Omental fat pad (tissue), 3 donors: ENCODE measurements at regions not wholly inside any gene's neighbourhood (a gene's known extent, or its start where the extent isn't known, plus 50 kb on each side); places are given as distances from the start of the nearest gene placed in this dataset.

Experiments used
- ATAC-seq: fragments of 150-250 bp; one replicate; pipeline ENCODE4 v1.9.1; 2016; ENCODE audit warnings: mild to moderate bottlenecking, moderate library complexity; ENCODE audit not compliant: low FRiP score
- DNase-seq: peaks from one replicate; pipeline ENCODE4 v3.0.0-alpha.2; 2019; ENCODE audit warnings: low spot score
- TF ChIP-seq, protein P1 (sequence below), 3 donors: fragments of 450-650 bp; IDR thresholded peaks; one replicate each; pipeline ENCODE4 v1.5.1; 2016 to 2017; ENCODE audit warnings: antibody characterized with exemption in 3 of 3, mild to moderate bottlenecking in 3 of 3, moderate library complexity in 2 of 3

DNA sequence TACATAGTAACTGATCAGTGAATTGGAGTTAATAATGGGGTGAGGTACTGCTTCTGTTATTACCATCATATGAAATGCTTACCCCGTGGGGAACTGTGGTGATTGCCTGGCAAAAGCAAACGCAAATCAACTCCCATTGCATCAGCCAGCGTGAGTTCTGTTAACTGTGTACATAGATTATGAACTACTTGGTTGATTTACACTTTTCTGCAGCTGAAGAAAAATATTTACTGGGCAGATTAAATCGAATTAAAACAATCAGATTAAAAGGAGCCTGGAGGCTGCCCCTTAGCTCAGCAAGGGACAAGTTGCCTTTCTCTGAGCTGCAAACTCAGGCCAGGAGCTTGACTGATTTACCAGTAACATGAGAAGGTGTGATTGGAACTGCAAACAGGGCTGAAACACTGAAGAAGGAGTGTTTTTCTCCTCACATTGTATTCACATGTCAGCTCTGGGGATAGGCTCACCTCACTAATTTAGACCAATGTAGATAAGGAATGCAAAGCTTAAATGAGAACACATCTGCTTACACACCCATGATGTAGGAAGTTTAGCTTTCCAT is 220.1 kb downstream of the OSR1 start:
- TF ChIP-seq, protein P1, sequence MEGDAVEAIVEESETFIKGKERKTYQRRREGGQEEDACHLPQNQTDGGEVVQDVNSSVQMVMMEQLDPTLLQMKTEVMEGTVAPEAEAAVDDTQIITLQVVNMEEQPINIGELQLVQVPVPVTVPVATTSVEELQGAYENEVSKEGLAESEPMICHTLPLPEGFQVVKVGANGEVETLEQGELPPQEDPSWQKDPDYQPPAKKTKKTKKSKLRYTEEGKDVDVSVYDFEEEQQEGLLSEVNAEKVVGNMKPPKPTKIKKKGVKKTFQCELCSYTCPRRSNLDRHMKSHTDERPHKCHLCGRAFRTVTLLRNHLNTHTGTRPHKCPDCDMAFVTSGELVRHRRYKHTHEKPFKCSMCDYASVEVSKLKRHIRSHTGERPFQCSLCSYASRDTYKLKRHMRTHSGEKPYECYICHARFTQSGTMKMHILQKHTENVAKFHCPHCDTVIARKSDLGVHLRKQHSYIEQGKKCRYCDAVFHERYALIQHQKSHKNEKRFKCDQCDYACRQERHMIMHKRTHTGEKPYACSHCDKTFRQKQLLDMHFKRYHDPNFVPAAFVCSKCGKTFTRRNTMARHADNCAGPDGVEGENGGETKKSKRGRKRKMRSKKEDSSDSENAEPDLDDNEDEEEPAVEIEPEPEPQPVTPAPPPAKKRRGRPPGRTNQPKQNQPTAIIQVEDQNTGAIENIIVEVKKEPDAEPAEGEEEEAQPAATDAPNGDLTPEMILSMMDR (IDR thresholded peaks at IDR 0.05), result no peak

DNA sequence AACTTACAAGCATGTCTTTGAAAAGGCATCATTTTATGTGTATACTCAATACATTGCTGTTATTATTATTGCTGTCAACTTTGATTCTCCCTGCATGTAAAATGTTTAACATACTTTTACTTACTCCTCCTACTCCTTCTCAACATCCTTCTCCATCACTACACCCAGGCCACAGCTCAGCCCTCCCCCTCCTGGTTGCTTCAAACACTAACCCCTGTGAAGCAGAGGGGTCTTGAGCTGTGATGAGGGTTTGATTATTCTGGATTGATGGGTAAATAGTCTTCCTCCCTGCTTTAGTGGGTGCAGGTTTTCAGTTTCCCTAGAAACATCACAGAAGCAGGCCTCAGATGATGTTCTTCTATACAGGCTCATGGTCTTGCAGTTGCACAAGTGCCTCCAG is 221.0 kb downstream of the OSR1 start:
- TF ChIP-seq, protein P1 (IDR thresholded peaks at IDR 0.05), result no peak
- ATAC-seq (no peak), DNase-seq (no peak)

More for the DNA sequence above, 220.1 kb downstream of the OSR1 start:
- no peak for ATAC-seq
- no peak for DNase-seq

DNA sequence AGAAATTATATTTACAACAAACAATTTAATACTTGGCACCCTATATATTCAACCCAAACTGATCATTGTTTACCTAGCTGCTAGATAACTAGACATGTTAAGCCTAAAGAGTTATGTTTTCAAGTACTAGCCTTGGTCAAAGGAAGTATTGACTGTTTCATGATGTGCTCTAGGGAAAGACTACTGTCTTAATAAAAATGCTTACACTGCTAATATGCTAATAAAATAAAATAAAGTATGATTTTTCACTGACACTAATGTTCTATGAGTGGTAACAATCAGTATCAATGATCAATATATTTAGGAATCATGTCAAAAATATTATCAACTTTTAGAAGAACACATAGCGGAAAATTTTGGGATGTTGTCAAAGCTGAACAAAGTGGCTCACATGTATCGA is 225.5 kb downstream of the OSR1 start:
- no peak for DNase-seq
- TF ChIP-seq, protein P1 (IDR thresholded peaks at IDR 0.05), result no peak
- no peak for ATAC-seq

DNA sequence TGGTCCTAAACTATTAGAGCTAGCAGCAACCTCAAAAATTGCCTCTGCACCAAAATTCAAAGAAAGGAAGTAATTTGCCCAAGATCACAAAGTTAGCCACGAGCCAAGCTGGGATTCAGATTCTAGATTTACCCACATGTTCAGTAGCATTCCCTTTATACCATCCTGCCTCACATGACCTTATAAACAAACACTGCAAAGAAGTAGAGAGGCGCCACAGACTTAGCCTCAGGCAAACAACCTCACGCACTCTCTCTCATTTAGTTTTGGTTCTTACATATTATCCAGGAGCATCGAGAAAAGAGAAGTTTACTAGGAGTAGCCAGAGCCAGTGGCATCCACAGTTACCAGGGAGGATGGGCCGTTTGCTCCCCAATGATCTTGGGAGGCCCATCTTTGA is 226.6 kb downstream of the OSR1 start:
- TF ChIP-seq, protein P1 (IDR thresholded peaks at IDR 0.05), result no peak
- ATAC-seq (no peak), DNase-seq (no peak)

DNA sequence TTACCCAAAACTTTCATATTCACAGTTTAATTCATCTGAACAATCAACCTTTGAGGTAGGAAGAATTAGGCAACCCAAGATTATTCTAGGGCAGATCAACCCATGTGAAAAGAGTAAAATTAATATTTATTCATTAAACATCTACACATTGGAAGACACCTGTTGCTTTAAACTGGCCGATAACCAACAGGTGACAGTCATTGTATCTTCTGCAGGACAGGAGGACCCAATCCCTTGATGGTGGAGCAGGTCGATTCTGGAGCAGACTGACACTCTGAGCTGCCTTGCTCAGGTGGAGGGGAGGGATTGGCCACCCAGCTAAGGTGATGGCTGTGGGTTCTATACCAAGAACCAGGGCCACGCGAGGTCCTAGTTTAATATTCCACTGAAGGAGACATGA is 230.3 kb downstream of the OSR1 start:
- ATAC-seq, result no peak
- TF ChIP-seq, protein P1 (IDR thresholded peaks at IDR 0.05), result no peak
- no peak for DNase-seq

DNA sequence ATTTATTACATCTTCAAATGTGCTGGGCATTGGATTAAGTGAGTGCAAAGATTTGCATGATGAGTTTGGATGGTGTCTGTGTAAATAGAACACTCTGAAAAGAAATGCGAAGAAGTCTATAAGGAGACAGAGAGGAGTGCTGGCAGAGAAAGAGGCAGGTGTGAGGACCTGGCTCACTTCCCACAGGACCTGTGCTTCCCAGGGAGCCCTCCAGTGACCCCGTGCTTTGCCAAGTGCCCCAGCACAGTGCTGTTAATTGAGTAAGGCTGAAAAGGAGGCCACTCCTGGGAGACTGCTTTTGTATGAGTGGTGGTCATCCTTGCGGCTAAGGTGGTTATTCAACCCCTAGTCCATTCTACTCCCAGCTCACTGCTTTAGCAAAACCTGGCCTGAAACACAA is 230.8 kb downstream of the OSR1 start:
- ATAC-seq, result no peak
- no peak for DNase-seq
- TF ChIP-seq, protein P1 (IDR thresholded peaks at IDR 0.05), result no peak

DNA sequence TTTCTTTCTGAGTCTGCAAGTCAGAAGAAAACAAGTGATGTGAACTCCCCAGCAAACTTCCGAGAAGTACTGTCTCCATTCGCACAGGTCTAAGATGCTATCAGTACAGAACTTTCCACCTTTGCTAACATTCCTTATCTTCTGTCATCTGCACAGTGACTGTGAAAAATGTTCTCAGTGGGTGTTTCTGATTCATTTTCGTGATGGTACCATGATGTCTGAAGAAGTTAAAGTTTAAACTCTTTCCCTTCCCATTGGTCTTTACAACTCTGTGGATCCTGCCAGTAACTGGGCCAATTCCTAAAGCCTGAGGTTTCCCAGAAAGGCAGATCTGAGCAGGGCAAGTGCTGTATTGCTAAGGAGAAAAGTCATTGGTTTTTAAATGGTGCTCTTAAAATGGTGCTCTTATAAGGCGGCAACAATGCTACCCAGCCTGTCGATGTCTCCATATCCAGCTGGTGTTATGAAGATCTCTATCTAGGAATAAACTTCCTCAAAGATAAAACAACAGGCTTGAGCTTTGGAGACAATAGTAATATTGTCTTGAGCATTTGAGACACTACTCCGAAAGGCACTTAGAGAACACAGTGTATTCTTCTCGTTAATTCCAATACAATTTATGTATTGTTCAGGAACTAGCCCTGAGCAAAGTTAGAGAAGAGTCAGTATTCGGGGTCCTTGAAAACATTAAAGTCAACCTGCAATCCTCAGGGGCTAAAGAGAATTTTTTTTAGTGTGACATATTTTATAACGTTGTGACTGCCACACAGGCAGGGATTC is 232.3 kb downstream of the OSR1 start:
- DNase-seq, result no peak
- no peak for ATAC-seq
- TF ChIP-seq, protein P1 (IDR thresholded peaks at IDR 0.05), result no peak
